MG63 (cell line): ENCODE measurements at regions not wholly inside any gene's neighbourhood (a gene's known extent, or its start where the extent isn't known, plus 50 kb on each side); places are given as distances from the start of the nearest gene placed in this dataset.

Experiments used
- DNase-seq: peaks from one replicate; pipeline ENCODE4 v3.0.0-alpha.2; 2020
- H3K27me3 ChIP-seq: fragments of 250-450 bp; sonication (Bioruptor Pico); 2 replicates; pipeline ENCODE4 v1.5.1; 2020; ENCODE audit warnings: mild to moderate bottlenecking, moderate library complexity
- H3K36me3 ChIP-seq: fragments of 250-450 bp; sonication (Bioruptor Pico); 2 replicates; pipeline ENCODE4 v1.5.1; 2020; ENCODE audit warnings: mild to moderate bottlenecking, moderate library complexity
- H3K4me3 ChIP-seq: fragments of 250-450 bp; sonication (Bioruptor Pico); 2 replicates; pipeline ENCODE4 v1.5.1; 2020; ENCODE audit warnings: mild to moderate bottlenecking, moderate library complexity
- H3K9me3 ChIP-seq: fragments of 250-450 bp; sonication (Bioruptor Pico); 2 replicates; pipeline ENCODE4 v1.5.1; 2020; ENCODE audit warnings: mild to moderate bottlenecking, moderate library complexity

DNA sequence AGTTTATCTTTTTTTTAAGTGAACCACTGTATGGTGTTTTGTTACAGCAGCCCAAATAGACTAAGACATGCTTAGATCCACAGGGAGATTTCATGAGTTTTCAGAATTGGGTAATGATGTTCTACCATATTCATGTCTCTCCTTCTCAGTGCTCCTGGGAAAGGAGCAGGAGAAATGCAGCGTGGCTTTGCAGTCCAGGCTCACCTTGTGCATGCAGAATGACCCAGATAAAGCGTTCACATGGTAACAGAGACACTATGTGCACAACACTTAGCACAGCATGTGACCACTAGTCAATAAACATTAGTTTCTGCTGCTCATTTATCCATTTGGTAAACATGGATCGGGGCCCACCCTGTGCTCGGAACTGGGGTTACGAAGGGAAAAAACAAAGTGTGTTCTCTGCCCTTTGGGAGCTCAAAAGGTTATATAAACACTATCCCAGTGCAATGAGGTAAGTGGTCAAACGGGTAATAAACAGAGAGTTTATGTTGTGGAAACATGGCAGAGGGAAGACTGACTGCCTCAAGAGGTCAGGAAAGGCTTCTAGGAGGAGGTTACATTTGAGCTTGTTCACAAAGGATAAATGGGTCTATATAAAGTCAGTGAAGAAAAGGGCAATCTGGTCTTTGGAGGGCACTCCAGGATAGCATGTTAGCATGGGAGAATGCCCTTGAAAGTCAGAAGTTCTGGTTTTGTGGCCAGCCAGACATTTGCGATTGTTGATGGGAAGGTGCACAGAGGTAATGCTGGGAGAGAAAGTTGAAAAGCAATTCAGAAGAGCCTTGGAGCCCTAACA, 299.2 kb downstream of the TDRD15 start:
- H3K4me3 ChIP-seq = no peak overlapping the region
- no peak for DNase-seq
- H3K9me3 ChIP-seq = no peaks in the 10 kb centered on the region
- no peaks in the 10 kb centered on the region for H3K36me3 ChIP-seq
- no peaks in the 10 kb centered on the region for H3K27me3 ChIP-seq

DNA sequence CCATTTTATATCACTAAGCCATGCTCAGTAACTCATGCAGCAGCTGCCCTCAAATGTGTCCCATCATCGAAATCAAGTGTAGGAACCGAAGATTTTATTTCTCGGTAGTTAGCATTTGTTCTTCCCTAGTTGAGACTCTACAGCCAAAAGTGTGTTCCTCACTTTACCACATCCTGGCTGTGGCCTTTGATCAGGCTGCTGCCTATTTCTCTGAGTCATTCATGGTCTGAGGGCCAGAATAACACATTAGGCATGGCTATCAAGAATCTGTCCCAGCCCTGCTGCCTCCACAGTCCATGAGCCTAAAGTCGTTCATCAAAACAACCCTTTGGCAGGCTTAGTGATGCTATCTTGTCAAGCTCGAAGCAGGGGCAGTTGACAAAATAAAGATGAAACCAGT, 300.1 kb downstream of the TDRD15 start:
- Histone ChIP-seq H3K27me3 (no peaks in the 10 kb centered on the region), H3K4me3 (no peak overlapping the region), H3K9me3 (no peaks in the 10 kb centered on the region), H3K36me3 (no peaks in the 10 kb centered on the region)
- DNase-seq = peak; percentile 38

DNA sequence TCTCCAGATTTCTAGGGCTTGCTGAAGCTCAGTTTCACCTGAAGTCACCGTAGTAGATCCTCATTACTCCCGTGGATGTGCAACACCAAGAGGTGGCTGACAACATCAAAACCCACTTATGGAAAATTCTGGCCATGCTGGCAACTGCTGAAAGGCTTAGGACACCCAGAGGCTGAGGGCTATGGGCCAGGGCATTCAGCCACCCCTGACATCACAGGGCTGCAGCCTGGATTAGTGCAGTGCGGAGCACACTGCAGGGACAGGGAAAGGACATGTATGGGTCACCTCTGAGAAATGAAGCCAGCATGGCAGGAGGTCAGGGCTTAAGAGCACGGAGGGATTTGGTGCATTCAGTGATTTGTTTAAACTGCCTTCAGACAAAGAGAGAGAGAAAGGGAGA, 300.6 kb downstream of the TDRD15 start:
- Histone ChIP-seq H3K9me3 (no peaks in the 10 kb centered on the region), H3K27me3 (no peaks in the 10 kb centered on the region), H3K4me3 (no peak overlapping the region), H3K36me3 (no peaks in the 10 kb centered on the region)
- DNase-seq = peak; percentile 26

DNA sequence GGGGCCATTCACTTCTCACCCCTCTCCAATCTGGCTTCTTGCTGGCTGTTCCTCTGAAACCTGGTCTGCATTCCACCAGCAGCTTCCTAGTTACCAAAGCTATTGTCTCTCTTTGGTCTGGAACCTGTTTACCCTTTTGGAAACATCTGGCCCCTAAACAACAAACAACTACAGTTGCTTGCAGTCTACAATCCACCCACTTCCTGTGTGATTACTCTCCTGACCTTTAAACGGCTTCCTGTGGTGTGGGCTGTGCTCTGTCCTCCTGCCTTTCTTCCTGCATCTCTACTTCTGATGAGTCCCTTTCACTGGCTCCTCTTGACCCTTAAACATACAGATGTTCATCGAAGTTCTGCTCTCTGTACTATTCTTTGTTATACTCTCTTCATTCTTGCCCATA, 303.8 kb downstream of the TDRD15 start:
- no peak overlapping the region for H3K4me3 ChIP-seq
- H3K36me3 ChIP-seq = no peaks in the 10 kb centered on the region
- DNase-seq = no peak
- H3K9me3 ChIP-seq = no peaks in the 10 kb centered on the region
- H3K27me3 ChIP-seq = no peaks in the 10 kb centered on the region

DNA sequence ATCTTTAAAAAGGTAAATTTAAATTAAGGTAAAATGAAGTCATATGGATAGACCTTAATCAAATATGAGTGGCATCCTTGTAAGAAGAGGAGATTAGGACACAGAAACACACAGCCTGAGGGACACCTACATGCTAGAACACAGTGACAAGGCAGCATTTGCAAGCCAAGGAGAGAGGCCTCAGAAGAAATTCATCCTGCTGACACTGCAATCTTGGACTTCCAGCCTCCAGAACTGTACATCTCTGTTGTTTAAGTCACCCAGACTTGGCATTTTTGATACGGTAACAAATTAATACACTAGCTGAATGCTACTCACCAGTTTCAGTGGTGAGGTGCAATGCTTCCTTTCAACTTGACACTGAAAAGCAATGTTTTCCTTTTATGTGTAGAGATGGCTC, 305.0 kb downstream of the TDRD15 start:
- no peak for DNase-seq
- H3K9me3 ChIP-seq = no peaks in the 10 kb centered on the region
- no peak overlapping the region for H3K4me3 ChIP-seq
- H3K36me3 ChIP-seq = no peaks in the 10 kb centered on the region
- H3K27me3 ChIP-seq = no peaks in the 10 kb centered on the region

DNA sequence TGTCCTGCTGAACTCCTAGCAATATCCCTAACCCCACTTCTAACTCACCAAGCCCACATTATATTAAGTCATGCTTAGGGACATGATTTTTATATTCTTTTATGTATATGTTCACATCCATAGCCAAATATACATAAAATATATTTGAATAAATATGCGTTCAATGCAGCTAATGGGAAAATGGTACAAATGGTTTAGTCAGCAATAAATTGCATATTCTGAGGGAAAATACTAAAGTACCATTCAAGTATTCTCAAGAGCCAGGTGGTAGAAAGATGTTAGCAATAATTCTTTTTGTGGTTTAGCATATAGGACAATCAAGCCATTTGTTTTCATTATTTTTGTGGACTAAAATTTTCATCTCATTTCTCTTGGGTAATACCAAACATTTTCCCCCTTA, 306.0 kb downstream of the TDRD15 start:
- Histone ChIP-seq H3K4me3 (no peak overlapping the region), H3K9me3 (no peaks in the 10 kb centered on the region), H3K27me3 (no peaks in the 10 kb centered on the region), H3K36me3 (no peaks in the 10 kb centered on the region)
- no peak for DNase-seq

DNA sequence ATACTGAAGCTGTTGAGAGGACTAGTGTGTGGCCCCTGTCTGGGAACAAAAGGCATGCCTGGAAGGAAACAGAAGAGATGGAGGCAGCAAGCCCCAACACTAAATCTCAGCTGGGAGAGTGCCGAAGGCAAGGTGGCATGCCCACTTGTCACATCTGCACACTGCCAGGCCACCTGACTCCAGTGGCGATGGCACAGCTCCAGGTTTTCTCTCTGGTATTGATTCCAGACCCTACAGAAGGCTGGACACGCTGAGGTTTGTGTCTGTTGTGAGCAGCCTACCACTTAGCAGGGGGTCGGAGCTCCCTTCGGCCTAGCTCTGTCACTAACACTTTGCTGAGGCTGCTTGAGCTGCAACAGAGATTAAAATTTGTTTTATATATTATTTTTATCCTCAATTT, 307.3 kb downstream of the TDRD15 start:
- no peak overlapping the region for H3K4me3 ChIP-seq
- no peaks in the 10 kb centered on the region for H3K9me3 ChIP-seq
- no peaks in the 10 kb centered on the region for H3K27me3 ChIP-seq
- H3K36me3 ChIP-seq = no peaks in the 10 kb centered on the region
- DNase-seq = no peak

DNA sequence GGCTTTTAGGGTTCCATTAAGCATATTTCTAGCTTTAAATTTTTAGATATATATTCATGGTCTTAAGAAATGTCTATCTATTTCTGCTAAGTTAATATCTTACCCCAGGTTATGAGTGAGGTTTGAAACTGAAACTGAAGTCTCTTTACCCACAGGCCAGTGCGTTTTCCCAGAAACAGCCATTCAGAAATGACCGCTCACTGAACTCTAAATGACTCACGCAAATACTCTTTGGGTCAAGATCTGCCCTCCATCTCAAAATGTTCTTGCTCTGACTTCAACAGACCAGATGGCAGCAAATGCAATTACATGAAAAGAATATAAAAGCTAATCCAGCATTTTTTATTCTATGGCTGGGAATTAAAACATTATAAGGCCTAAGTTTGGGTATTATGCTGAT, 315.2 kb downstream of the TDRD15 start:
- DNase-seq = no peak
- H3K9me3 ChIP-seq = no peaks in the 10 kb centered on the region
- no peaks in the 10 kb centered on the region for H3K27me3 ChIP-seq
- H3K36me3 ChIP-seq = no peaks in the 10 kb centered on the region
- no peak overlapping the region for H3K4me3 ChIP-seq

DNA sequence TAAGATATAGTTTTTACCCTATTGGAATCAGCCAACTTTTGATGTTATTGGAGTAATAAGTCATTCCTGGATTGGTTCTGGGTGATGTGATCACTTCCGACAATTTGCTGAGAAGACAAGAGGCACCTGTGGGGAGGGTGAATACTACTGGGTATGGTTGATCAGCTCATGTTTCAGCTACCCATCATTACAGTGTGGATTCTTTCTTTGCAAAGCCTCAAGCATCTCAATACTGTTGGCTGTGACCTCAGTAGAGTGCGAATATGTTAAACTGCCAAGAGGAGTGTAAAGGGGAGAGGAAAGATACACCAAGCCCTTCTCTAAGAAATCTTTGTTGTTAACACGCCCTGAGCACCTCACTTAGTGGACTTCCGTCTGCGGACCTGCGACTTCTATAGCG, 317.7 kb downstream of the TDRD15 start:
- no peak overlapping the region for H3K4me3 ChIP-seq
- no peaks in the 10 kb centered on the region for H3K36me3 ChIP-seq
- no peak for DNase-seq
- no peaks in the 10 kb centered on the region for H3K9me3 ChIP-seq
- H3K27me3 ChIP-seq = no peaks in the 10 kb centered on the region

DNA sequence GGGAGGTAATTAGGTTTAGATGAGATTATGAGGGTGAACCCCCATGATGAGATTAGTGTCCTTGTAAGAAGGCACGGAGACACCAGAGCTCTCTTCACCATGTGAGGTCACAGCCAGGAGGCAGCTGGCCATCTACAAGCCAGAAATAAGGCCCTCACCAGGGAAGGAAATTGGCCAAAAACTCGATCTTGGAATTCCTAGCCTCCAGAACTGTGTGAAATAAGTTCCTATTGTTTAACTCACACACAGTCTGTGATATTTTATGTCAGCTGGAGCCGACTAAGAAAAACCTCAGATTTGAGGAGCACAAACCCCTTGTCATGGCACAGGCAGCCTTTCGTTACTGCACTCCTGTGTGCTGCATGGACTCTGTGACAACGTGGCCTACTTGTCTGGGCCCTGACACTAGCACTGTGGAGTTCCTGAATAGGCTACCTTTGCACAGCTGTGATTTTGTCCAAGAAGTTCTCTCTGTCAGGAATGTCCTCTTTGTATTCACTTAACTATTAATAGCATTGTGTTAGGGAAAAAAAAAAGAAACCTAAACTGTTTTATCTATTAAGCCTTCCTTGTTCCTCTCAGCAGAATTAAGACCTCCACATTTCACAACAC, 319.8 kb downstream of the TDRD15 start:
- H3K27me3 ChIP-seq = no peaks in the 10 kb centered on the region
- DNase-seq = no peak
- H3K4me3 ChIP-seq = no peak overlapping the region
- no peaks in the 10 kb centered on the region for H3K36me3 ChIP-seq
- H3K9me3 ChIP-seq = no peaks in the 10 kb centered on the region

DNA sequence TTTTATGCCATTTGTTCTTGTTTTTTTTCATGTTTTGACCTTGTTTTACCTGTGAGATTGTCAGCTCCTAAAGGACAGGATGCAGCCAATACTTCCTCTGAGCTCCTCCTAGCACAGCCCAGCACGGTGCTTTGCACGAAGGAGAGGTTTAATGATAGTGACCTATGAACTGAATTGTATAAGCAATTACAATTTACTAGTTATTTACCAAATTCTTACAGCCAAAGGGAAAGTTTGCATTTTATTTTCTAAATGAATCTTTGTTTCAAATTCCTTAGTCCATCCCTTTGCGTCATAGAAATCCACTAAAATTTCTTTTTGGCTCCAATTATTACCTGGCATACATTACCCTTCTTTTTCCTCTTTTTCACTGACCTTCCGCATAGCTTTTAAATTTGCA, 326.1 kb downstream of the TDRD15 start:
- Histone ChIP-seq H3K27me3 (no peaks in the 10 kb centered on the region), H3K36me3 (no peaks in the 10 kb centered on the region), H3K9me3 (no peaks in the 10 kb centered on the region), H3K4me3 (no peak overlapping the region)
- DNase-seq = no peak

DNA sequence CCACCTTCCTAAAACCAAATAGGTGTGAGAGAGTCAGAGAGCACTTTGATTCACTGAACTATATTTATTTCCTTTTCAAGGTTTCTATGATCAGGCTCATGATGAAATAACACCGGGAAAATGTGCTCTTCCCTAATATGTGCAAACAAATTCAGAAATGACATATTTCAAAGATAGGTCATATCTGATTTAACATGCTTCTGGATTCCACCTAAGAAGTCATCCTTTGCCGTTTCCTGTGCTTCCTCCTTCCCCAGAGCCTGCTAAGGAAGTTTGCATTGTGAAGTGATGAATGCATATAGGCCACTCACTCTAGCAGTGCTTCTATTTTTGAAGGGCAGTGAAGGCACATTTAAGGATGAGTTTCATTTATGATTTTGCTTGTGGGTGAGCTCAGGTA, 327.6 kb downstream of the TDRD15 start:
- DNase-seq = no peak
- H3K4me3 ChIP-seq = no peak overlapping the region
- no peaks in the 10 kb centered on the region for H3K36me3 ChIP-seq
- H3K27me3 ChIP-seq = no peaks in the 10 kb centered on the region
- no peaks in the 10 kb centered on the region for H3K9me3 ChIP-seq

DNA sequence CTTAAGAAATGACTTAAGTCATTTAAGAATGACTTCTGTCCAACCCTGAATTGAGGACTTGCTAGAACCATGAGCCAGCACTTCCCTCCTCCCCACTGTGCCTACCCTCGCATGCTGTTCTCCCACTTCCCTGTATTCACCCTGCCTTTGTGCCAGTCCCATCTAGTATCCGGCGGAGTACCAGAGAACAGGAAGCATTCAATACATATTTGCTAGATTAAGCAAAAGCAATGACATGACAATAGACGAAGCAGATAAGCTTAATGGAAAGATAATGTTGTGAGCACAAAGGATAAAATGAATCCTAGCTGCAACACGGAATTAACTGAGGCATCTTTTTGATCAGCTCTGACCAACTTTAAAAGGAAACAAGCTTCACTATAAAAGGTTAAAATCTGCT, 328.5 kb downstream of the TDRD15 start:
- no peaks in the 10 kb centered on the region for H3K27me3 ChIP-seq
- H3K9me3 ChIP-seq = no peaks in the 10 kb centered on the region
- no peak for DNase-seq
- no peaks in the 10 kb centered on the region for H3K36me3 ChIP-seq
- no peak overlapping the region for H3K4me3 ChIP-seq

DNA sequence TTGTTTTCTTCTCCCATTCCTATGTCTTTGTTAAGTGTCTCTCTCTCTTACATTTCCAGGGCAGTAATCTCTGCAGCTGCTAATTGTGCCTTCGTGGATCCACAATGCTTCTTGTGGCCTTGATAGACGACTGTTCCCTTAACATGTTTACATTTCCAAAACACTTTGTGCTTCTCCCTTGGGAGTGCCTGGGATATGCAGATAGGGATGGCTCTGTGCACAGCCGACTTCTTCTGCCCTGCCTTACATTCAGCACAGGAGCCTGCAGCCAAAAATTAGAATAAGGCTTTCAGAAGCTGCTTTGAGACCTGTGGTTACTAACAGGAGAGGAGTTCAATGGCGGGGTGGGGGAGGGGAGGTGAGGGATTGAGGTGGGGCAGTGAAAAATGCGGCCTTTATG, 328.9 kb downstream of the TDRD15 start:
- no peaks in the 10 kb centered on the region for H3K27me3 ChIP-seq
- H3K4me3 ChIP-seq = no peak overlapping the region
- no peak for DNase-seq
- H3K36me3 ChIP-seq = no peaks in the 10 kb centered on the region
- H3K9me3 ChIP-seq = no peaks in the 10 kb centered on the region

DNA sequence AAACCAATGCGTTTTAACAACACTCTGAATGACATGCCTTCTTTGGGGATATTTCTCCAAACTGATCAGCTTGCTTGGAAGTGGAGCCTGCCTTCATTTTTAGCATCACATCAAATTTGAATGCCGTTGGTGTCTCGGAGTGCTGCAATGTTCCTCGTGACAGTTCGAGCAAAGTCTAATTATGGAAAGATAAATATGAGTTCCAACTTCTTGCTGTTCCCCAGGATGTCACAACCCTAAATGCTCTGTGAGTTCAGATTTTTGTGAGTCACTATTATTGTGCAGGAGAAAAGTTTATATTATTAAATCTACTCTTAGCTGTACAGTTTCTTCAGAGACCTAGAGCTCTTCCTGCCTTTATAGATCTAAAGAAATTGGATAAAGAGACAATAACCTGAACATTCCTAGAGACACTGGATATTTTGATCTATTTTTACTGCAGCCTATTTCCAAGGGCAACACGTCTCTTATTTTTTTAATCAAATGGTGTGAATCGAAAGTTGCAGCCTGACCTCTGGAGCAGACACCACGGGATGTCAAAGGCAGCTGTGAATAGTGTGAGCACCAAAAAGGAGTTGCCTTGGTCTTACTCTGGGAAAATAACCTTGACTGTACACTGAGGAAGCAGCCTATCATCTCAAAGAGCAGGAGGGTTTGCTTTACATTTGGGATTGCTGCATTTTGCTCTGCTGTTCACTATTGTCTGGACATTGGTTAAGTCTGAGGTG, 330.1 kb downstream of the TDRD15 start:
- no peak for DNase-seq
- no peaks in the 10 kb centered on the region for H3K36me3 ChIP-seq
- H3K27me3 ChIP-seq = no peaks in the 10 kb centered on the region
- no peaks in the 10 kb centered on the region for H3K9me3 ChIP-seq
- H3K4me3 ChIP-seq = no peak overlapping the region

DNA sequence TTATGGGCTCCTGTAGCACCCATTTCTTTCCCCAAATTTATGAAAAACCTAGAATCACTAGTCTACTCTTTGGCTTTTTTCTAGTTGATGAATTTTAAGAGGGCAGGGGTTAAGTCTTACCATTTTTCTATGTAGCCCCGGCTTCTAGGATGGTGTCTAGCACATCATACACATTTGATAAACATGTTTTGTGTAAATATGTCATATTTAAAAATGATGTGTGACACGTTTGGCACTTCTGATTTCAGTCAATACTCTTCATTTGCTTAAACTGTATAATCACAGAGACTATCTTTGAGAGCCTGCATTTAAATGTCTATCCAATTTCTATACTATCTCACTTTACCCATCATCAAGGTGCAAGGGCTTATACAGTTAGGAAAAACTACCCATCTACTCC, 331.1 kb downstream of the TDRD15 start:
- no peak for DNase-seq
- no peaks in the 10 kb centered on the region for H3K27me3 ChIP-seq
- no peak overlapping the region for H3K4me3 ChIP-seq
- no peaks in the 10 kb centered on the region for H3K9me3 ChIP-seq
- no peaks in the 10 kb centered on the region for H3K36me3 ChIP-seq

DNA sequence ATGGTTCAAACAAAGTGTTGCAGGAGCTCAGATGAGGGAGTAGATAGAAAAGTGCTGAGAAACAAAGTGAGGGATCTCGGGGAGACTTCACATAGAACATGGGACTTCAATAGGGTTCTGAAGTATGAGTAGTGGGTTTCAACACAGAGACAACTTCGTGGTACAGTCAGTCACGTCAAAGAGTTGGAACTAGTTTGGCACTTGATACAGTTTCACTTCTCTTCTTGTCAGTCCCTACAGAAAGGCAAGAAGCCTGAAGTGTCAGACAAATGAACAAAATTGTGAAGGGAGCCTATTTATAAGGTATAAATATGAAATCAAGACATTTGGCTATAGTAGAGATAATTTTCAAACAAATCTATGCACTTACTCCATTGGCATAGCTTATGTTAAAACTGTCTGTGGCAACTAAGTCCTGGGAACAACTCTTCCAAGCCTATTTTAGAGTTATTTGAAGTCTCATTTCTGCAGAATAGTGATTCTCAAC, 338.0 kb downstream of the TDRD15 start:
- no peaks in the 10 kb centered on the region for H3K36me3 ChIP-seq
- DNase-seq = no peak
- no peaks in the 10 kb centered on the region for H3K27me3 ChIP-seq
- H3K9me3 ChIP-seq = no peaks in the 10 kb centered on the region
- no peak overlapping the region for H3K4me3 ChIP-seq
